GM12873 (cell line): ENCODE measurements at regions not wholly inside any gene's neighbourhood (a gene's known extent, or its start where the extent isn't known, plus 50 kb on each side); places are given as distances from the start of the nearest gene placed in this dataset.

Experiments used
- TF ChIP-seq, protein P1 (sequence below): IDR thresholded peaks from 2 replicates; pipeline ENCODE4 v1.5.1; 2012; ENCODE audit warnings: low read depth, mild to moderate bottlenecking, moderate library complexity, low read length, control low read depth; ENCODE audit not compliant: insufficient read depth; ENCODE audit errors: missing control alignments

DNA sequence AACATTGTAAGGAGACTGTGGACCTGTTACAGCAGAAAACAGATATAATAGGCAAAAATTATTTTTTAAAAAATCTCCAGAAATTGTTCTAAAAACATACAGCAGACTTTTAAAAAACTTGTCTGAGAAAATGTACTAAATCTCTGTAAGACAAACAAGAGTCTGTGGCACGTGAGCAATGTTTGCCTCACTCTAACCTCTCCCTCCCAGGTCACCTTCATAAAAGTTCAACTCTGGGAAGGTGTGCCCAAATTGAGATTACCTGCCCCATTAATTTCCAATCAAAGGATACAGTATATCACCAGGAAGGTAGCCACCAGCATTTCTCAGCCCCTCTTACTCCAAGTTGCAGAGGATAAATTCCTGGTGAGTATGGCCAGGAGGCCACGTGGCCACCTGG, 992.7 kb downstream of the TMEM182 start:
- TF ChIP-seq, protein P1, sequence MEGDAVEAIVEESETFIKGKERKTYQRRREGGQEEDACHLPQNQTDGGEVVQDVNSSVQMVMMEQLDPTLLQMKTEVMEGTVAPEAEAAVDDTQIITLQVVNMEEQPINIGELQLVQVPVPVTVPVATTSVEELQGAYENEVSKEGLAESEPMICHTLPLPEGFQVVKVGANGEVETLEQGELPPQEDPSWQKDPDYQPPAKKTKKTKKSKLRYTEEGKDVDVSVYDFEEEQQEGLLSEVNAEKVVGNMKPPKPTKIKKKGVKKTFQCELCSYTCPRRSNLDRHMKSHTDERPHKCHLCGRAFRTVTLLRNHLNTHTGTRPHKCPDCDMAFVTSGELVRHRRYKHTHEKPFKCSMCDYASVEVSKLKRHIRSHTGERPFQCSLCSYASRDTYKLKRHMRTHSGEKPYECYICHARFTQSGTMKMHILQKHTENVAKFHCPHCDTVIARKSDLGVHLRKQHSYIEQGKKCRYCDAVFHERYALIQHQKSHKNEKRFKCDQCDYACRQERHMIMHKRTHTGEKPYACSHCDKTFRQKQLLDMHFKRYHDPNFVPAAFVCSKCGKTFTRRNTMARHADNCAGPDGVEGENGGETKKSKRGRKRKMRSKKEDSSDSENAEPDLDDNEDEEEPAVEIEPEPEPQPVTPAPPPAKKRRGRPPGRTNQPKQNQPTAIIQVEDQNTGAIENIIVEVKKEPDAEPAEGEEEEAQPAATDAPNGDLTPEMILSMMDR, result no peak

DNA sequence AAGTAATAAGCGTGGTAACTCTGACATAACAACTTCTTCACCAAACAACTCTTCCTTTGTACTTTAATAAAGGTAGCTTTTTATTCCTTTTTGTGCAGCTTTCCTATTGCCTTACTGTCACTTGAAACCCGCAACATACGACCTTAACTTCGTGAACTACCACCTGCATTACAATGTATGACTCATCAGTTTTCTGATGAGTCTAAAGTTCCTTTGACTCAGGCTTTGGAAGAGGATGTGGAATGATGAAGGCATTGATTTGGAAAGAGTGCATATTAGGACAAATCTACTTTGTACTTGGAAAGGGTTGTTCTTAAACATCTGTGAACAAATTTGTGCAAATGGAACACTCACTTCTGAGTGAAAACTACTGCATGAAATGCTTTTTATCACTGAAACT, 1012.1 kb downstream of the TMEM182 start:
- TF ChIP-seq, protein P1, result no peak

DNA sequence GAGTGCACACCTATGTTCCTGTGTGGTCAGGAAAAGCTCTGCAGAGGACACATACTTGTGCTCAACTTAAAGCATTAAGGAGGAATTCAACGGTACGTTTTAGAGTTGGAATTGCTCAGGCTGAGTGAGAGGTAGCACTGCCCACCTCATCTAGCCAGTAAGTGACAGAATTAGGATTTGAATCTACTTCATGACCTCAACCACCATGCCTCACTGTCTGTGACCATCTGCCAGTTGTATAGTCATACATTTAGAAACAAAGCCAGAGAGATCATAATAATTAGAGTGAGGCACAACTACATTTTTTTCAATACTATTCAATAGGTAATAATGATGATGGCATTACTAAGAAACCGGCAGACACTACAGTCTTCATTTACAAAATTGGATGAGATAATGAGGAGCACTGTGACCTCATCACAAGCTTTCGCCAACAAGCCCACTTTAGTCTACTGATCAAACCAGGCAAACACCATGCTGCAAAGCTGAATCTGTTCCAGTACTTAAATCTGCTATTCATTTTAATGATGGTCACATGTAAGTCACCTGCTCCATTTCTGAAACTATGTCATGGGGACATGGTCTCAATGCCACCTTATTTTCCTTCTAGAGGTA, 1018.4 kb downstream of the TMEM182 start:
- TF ChIP-seq, protein P1, result no peak

DNA sequence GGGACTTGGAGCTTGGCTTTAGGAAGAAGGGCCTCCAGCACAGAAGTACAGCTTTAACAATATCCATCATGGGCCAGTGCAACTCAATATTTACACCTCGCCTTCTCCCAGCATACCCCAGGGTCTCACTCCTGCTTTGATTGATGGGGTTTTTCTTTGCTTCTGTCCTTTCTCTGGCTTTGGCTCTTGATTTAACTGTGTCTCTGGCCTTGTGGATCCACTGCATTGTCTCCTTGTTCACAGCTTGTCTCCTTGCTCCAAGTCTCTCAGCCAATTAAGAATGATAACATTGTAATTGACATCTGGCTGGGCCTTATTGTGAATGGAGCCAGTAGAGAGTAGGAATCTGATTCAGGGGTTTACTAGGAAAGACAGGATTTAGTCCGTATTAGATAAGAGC, 1019.5 kb downstream of the TMEM182 start:
- TF ChIP-seq, protein P1, result no peak

DNA sequence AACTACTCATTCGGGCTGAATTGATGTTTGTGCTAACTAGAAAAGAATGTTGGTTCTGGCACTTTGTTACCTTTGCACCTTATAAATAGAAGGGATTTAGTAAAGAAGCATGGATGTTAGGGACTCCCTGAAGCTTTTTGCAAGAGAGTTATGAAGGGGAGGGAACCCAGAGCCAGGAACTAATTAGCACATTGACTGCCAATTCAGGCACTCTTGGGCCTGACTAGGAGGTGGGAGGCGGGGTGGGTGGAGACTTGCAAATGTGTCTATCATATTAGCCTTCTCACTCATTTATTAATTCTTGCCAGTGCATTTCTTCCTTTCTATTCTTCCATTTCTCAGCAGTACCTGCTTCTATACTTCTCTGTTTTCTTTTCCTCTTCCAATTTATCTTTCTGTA, 1022.4 kb downstream of the TMEM182 start:
- TF ChIP-seq, protein P1, result no peak

DNA sequence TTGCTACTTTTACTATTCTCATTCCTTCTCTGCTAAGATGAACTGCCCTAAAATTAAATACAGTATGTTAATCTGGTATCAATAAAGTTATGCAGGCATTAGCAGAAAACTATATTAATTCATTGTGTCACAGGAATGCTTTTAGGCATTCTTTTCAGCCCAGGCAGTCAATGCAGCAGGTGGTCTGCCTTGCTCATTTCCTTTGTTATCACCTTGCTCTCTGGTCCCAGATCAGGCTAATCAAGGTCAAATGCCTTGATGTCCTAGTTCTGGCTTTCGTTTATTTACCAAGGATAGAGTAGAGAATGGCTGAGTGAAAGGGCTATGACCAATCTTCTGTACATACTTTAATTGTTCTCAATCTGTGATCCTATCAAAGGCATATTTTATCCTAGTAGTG, 1023.6 kb downstream of the TMEM182 start:
- TF ChIP-seq, protein P1, result no peak

DNA sequence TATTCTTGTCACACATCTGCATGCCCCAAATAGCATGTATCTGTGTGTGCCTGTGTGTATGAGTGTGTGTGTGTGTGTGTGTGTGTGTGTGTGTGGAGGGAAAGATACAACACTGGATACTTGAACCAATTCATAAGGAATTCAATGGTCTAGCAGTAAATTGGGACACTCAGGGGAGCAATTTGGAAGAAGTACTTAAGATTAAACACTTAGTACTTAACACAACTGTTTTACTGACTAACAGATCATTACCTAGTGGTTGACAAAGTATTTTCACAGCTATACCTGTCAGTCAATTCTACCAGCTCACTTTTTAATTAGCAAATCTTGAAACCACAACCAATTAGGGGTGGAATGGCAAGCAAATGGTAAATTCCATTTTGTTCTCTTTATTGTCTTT, 1024.1 kb downstream of the TMEM182 start:
- TF ChIP-seq, protein P1, result no peak
